Omental fat pad (tissue), 3 donors: ENCODE measurements at regions not wholly inside any gene's neighbourhood (a gene's known extent, or its start where the extent isn't known, plus 50 kb on each side); places are given as distances from the start of the nearest gene placed in this dataset.

Experiments used
- ATAC-seq: fragments of 150-250 bp; one replicate; pipeline ENCODE4 v1.9.1; 2016; ENCODE audit warnings: mild to moderate bottlenecking, moderate library complexity; ENCODE audit not compliant: low FRiP score
- DNase-seq: peaks from one replicate; pipeline ENCODE4 v3.0.0-alpha.2; 2019; ENCODE audit warnings: low spot score
- TF ChIP-seq, protein P1 (sequence below), 3 donors: fragments of 450-650 bp; IDR thresholded peaks; one replicate each; pipeline ENCODE4 v1.5.1; 2016 to 2017; ENCODE audit warnings: antibody characterized with exemption in 3 of 3, mild to moderate bottlenecking in 3 of 3, moderate library complexity in 2 of 3

DNA sequence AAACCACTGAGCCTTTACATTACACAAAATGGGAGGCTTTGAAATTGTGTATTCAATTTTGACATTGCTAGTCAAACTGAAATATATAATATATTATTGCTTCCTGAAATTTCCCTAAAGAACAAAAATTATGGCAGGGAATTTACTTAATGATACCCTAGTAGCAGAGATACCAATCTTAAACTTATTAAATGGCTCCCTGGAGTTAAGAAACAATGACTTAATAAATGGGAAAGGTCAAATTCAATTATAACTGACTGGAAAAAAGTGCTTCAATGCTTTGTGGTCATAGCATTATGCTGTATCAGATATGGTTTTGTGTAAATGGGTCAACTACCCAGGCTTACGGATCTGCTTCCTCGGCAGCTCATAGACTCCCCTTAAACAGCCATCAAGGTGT, 244.1 kb downstream of the CNTN3 start:
- no peak for DNase-seq
- ATAC-seq = no peak

GRCh38 chr3:74366331-74366730, 248.1 kb downstream of the CNTN3 start:
- DNase-seq = no peak
- TF ChIP-seq, protein P1, sequence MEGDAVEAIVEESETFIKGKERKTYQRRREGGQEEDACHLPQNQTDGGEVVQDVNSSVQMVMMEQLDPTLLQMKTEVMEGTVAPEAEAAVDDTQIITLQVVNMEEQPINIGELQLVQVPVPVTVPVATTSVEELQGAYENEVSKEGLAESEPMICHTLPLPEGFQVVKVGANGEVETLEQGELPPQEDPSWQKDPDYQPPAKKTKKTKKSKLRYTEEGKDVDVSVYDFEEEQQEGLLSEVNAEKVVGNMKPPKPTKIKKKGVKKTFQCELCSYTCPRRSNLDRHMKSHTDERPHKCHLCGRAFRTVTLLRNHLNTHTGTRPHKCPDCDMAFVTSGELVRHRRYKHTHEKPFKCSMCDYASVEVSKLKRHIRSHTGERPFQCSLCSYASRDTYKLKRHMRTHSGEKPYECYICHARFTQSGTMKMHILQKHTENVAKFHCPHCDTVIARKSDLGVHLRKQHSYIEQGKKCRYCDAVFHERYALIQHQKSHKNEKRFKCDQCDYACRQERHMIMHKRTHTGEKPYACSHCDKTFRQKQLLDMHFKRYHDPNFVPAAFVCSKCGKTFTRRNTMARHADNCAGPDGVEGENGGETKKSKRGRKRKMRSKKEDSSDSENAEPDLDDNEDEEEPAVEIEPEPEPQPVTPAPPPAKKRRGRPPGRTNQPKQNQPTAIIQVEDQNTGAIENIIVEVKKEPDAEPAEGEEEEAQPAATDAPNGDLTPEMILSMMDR (IDR thresholded peaks at IDR 0.05) = no peak
- ATAC-seq = no peak

More for the DNA sequence above, 244.1 kb downstream of the CNTN3 start:
- TF ChIP-seq, protein P1 (IDR thresholded peaks at IDR 0.05) = no peak

DNA sequence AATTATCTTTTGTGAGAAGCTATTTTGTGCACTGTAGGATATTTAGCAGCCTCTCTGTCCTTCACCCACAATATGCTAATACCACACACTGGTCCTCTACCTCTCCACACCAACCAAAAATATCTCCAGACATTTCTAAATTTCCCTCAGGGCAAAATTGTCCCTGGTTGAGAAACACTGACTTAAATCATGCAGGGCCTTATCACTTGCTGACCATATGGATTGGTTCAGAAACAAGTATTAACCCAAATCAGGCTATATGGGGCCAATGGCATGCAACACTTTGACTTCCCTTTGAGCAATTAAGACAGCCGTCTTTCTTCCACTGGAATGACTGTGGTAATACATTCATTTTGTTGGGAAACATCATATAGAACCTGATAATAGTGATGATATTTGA, 251.1 kb downstream of the CNTN3 start:
- DNase-seq (no peak), ATAC-seq (no peak)
- TF ChIP-seq, protein P1 (IDR thresholded peaks at IDR 0.05) = no peak

DNA sequence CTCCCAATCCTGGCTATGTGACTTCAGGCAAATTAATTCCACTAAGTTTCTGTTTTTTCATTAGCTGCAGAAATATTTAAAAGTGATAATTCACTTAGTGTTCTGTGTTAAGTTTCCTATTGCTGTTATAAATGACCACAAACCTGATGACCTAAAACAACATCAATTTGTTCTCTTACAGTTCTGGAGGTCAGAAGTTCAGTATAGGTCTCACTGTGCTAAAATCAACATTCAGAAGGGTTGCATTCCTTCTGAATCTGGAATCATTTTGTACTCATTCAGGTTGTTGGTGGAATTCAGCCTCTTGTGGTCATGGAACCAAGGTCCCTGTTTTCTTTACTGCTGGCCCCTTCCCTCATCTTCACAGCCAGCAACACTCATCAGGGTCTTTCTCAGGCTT, 254.1 kb downstream of the CNTN3 start:
- no peak for ATAC-seq
- TF ChIP-seq, protein P1 (IDR thresholded peaks at IDR 0.05) = no peak

DNA sequence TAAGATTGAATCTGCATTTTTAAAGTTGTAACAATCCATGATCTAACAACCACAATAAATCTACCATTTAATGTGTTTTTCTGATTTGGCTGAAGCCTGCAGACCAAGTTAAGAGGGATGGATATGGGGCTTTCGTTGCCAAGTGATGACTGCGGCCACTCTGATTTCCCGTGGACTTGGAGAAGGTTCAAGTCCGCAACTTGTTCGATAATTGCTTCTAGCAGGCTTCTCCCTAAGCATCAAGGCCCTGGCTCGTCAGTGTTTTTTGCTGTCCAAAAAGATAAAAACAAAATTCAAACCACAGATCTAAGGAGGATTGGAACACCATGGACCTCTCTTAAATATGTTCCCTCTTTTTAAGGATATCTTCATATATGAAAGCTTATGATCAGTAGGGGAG, 256.6 kb downstream of the CNTN3 start:
- DNase-seq (no peak), ATAC-seq (no peak)
- TF ChIP-seq, protein P1 (IDR thresholded peaks at IDR 0.05) = no peak

More for the DNA sequence above, 254.1 kb downstream of the CNTN3 start:
- DNase-seq = no peak

- DNase-seq (no peak), ATAC-seq (no peak)
- TF ChIP-seq, protein P1 (IDR thresholded peaks at IDR 0.05) = no peak
Observed at GRCh38 chr3:74353039-74353438, 261.4 kb downstream of the CNTN3 start.

DNA sequence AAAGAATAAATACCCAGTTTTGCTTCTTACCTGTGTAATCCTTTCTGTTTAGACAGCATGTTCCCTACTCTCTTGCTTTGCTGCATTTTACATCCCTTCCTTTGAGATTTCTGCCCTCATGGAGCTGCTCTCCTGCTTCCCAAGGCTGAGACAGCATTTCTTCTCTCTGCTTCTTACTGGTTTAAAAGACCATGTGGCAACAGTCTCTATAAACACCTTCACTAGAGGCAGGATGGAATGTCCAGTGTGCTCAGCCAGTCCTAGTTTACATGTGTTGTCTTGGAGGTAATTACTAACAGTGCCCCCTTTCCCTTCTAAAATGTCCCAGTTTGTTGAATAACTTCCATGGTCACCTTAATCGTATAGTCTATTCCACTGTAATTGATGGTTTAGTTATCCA, 262.3 kb downstream of the CNTN3 start:
- ATAC-seq = no peak
- no peak for DNase-seq
- TF ChIP-seq, protein P1 (IDR thresholded peaks at IDR 0.05) = no peak
